ACC112 (cell line): ENCODE measurements at regions not wholly inside any gene's neighbourhood (a gene's known extent, or its start where the extent isn't known, plus 50 kb on each side); places are given as distances from the start of the nearest gene placed in this dataset.

Source experiments
- H2AFZ ChIP-seq: fragments of 200-600 bp; sonication (generic); one replicate; pipeline ENCODE4 v1.6.0; 2017; ENCODE audit warnings: antibody characterized with exemption, low read length; ENCODE audit not compliant: unreplicated experiment
- H3K27ac ChIP-seq: fragments of 200-600 bp; sonication (generic); 2 replicates; pipeline ENCODE4 v1.5.1; 2014; ENCODE audit warnings: low read depth, mild to moderate bottlenecking, antibody characterized with exemption, low read length, moderate library complexity
- H3K27me3 ChIP-seq: fragments of 200-600 bp; sonication (generic); 2 replicates; pipeline ENCODE4 v1.6.1; 2014; ENCODE audit warnings: mild to moderate bottlenecking, antibody characterized with exemption, low read length, moderate library complexity, mixed read lengths; ENCODE audit not compliant: insufficient read depth
- H3K36me3 ChIP-seq: fragments of 200-600 bp; sonication (generic); 2 replicates; pipeline ENCODE4 v1.6.1; 2016; ENCODE audit warnings: mild to moderate bottlenecking, antibody characterized with exemption, low read length, moderate library complexity, mixed read lengths; ENCODE audit not compliant: insufficient read depth
- H3K4me1 ChIP-seq: fragments of 200-600 bp; sonication (generic); one replicate; pipeline ENCODE4 v1.6.1; 2016; ENCODE audit warnings: low read length, mixed read lengths; ENCODE audit not compliant: insufficient read depth, unreplicated experiment, control insufficient read depth
- H3K4me3 ChIP-seq: fragments of 200-600 bp; sonication (generic); 2 replicates; pipeline ENCODE4 v1.5.1; 2014; ENCODE audit warnings: mild to moderate bottlenecking, low read depth, low read length
- H3K79me2 ChIP-seq: fragments of 200-600 bp; sonication (generic); one replicate; pipeline ENCODE4 v1.6.0; 2016; ENCODE audit warnings: low read length; ENCODE audit not compliant: control insufficient read depth, unreplicated experiment, insufficient read depth

- H3K4me1 ChIP-seq: peaks cover 14% of the 10 kb centered on the region
- H3K4me3 ChIP-seq: no peak overlapping the region
- no peaks in the 10 kb centered on the region for H3K27me3 ChIP-seq
- no peak overlapping the region for H3K27ac ChIP-seq
- H2AFZ ChIP-seq: no peak overlapping the region
- H3K79me2 ChIP-seq: no peaks in the 10 kb centered on the region
- H3K36me3 ChIP-seq: no peaks in the 10 kb centered on the region
Observed at GRCh38 chrX:9356846-9357245, 108.0 kb upstream of the TBL1X start.

GRCh38 chrX:9357518-9358114 is 107.2 kb upstream of the TBL1X start:
- no peaks in the 10 kb centered on the region for H3K79me2 ChIP-seq
- H3K4me3 ChIP-seq: no peak overlapping the region
- H3K27me3 ChIP-seq: no peaks in the 10 kb centered on the region
- H3K27ac ChIP-seq: no peak overlapping the region
- H2AFZ ChIP-seq: no peak overlapping the region
- H3K4me1 ChIP-seq: peaks cover 6% of the 10 kb centered on the region
- H3K36me3 ChIP-seq: no peaks in the 10 kb centered on the region

- no peaks in the 10 kb centered on the region for H3K36me3 ChIP-seq
- H3K27me3 ChIP-seq: no peaks in the 10 kb centered on the region
- H2AFZ ChIP-seq: no peak overlapping the region
- H3K4me3 ChIP-seq: no peak overlapping the region
- H3K79me2 ChIP-seq: no peaks in the 10 kb centered on the region
- no peak overlapping the region for H3K27ac ChIP-seq
- H3K4me1 ChIP-seq: no peaks in the 10 kb centered on the region
Observed at GRCh38 chrX:9362363-9362928, 102.4 kb upstream of the TBL1X start.

- Histone ChIP-seq H3K27ac (no peak overlapping the region), H3K4me1 (no peaks in the 10 kb centered on the region), H3K4me3 (no peak overlapping the region), H3K79me2 (no peaks in the 10 kb centered on the region), H2AFZ (no peak overlapping the region), H3K36me3 (no peaks in the 10 kb centered on the region), H3K27me3 (no peaks in the 10 kb centered on the region)
Observed at GRCh38 chrX:9367421-9367820, 97.4 kb upstream of the TBL1X start.

GRCh38 chrX:9368262-9368661 is 96.6 kb upstream of the TBL1X start:
- no peak overlapping the region for H3K27ac ChIP-seq
- no peak overlapping the region for H2AFZ ChIP-seq
- H3K36me3 ChIP-seq: no peaks in the 10 kb centered on the region
- H3K4me1 ChIP-seq: no peaks in the 10 kb centered on the region
- no peaks in the 10 kb centered on the region for H3K79me2 ChIP-seq
- no peaks in the 10 kb centered on the region for H3K27me3 ChIP-seq
- no peak overlapping the region for H3K4me3 ChIP-seq

- H3K4me1 ChIP-seq: no peaks in the 10 kb centered on the region
- H3K4me3 ChIP-seq: no peak overlapping the region
- H3K27me3 ChIP-seq: no peaks in the 10 kb centered on the region
- no peaks in the 10 kb centered on the region for H3K79me2 ChIP-seq
- no peak overlapping the region for H3K27ac ChIP-seq
- H2AFZ ChIP-seq: no peak overlapping the region
- no peaks in the 10 kb centered on the region for H3K36me3 ChIP-seq
Observed at GRCh38 chrX:9369802-9370291, 95.0 kb upstream of the TBL1X start.

GRCh38 chrX:9370893-9371292 is 94.0 kb upstream of the TBL1X start:
- Histone ChIP-seq H3K79me2 (no peaks in the 10 kb centered on the region), H3K27me3 (no peaks in the 10 kb centered on the region), H3K4me1 (no peaks in the 10 kb centered on the region), H2AFZ (no peak overlapping the region), H3K27ac (no peak overlapping the region), H3K36me3 (no peaks in the 10 kb centered on the region), H3K4me3 (no peak overlapping the region)

- no peak overlapping the region for H2AFZ ChIP-seq
- H3K4me3 ChIP-seq: no peak overlapping the region
- H3K27ac ChIP-seq: no peak overlapping the region
- no peaks in the 10 kb centered on the region for H3K27me3 ChIP-seq
- no peaks in the 10 kb centered on the region for H3K36me3 ChIP-seq
- no peaks in the 10 kb centered on the region for H3K4me1 ChIP-seq
- H3K79me2 ChIP-seq: no peaks in the 10 kb centered on the region
Observed at GRCh38 chrX:9372866-9373265, 92.0 kb upstream of the TBL1X start.

GRCh38 chrX:9373789-9374188 is 91.1 kb upstream of the TBL1X start:
- Histone ChIP-seq H3K79me2 (no peaks in the 10 kb centered on the region), H3K27ac (no peak overlapping the region), H2AFZ (no peak overlapping the region), H3K4me1 (no peaks in the 10 kb centered on the region), H3K4me3 (no peak overlapping the region), H3K36me3 (no peaks in the 10 kb centered on the region), H3K27me3 (no peaks in the 10 kb centered on the region)

- H3K27ac ChIP-seq: no peak overlapping the region
- H3K36me3 ChIP-seq: no peaks in the 10 kb centered on the region
- H3K27me3 ChIP-seq: no peaks in the 10 kb centered on the region
- H3K4me3 ChIP-seq: no peak overlapping the region
- H2AFZ ChIP-seq: no peak overlapping the region
- no peaks in the 10 kb centered on the region for H3K79me2 ChIP-seq
- peaks cover 7% of the 10 kb centered on the region for H3K4me1 ChIP-seq
Observed at GRCh38 chrX:9374555-9374954, 90.3 kb upstream of the TBL1X start.

GRCh38 chrX:9376111-9376510 is 88.7 kb upstream of the TBL1X start:
- Histone ChIP-seq H3K79me2 (no peaks in the 10 kb centered on the region), H3K4me3 (no peak overlapping the region), H3K27me3 (no peaks in the 10 kb centered on the region), H3K27ac (no peak overlapping the region), H2AFZ (no peak overlapping the region), H3K36me3 (no peaks in the 10 kb centered on the region), H3K4me1 (peaks cover 18% of the 10 kb centered on the region)
